ENCODE measurements at regions not wholly inside any gene's neighbourhood (a gene's known extent, or its start where the extent isn't known, plus 50 kb on each side); places are given as distances from the start of the nearest gene placed in this dataset.

- no peak for TF ChIP-seq POLR2A (IDR thresholded peaks at IDR 0.05; ENCODE audit: borderline replicate concordance, extremely low read depth, insufficient read depth, insufficient read length)
- TF ChIP-seq CTCF (IDR thresholded peaks at IDR 0.05 in 2 of 3, conservative IDR thresholded peaks at IDR 0.05 in 1 of 3; ENCODE audit: borderline replicate concordance in 1 of 3, insufficient read depth in 1 of 3, low read depth in 2 of 3, low read length in 2 of 3) = no peak
- no peak for TF ChIP-seq EGR1 (IDR thresholded peaks at IDR 0.05; ENCODE audit: low read depth)
- no peak for TF ChIP-seq RAD21 (IDR thresholded peaks at IDR 0.05; ENCODE audit: low read depth)
Observed at GRCh38 chr5:82622205-82622604, 344.1 kb upstream of the RPS23 start.
